Transverse colon (tissue), 4 donors: ENCODE measurements at regions not wholly inside any gene's neighbourhood (a gene's known extent, or its start where the extent isn't known, plus 50 kb on each side); places are given as distances from the start of the nearest gene placed in this dataset.
A peak's percentile ranks its signal among the peaks of the same experiment; 100 is the strongest.

Experiments used
- DNase-seq: peaks from one replicate; pipeline ENCODE4 v3.0.0-alpha.2; 2019
- H3K27ac ChIP-seq, 4 donors: fragments of 200-600 bp; sonication (generic); 2 replicates each; pipeline ENCODE4 v1.5.1; 2016 to 2018; ENCODE audit warnings: inconsistent platforms in 4 of 4
- H3K27me3 ChIP-seq: fragments of 200-600 bp; sonication (generic); 2 replicates; pipeline ENCODE4 v1.5.1; 2017; ENCODE audit warnings: inconsistent platforms
- H3K36me3 ChIP-seq, 4 donors: fragments of 200-600 bp; sonication (generic); 2 replicates each; pipeline ENCODE4 v1.5.1; 2017 to 2019; ENCODE audit warnings: inconsistent platforms in 4 of 4
- H3K4me1 ChIP-seq, 4 donors: fragments of 200-600 bp; sonication (generic); 2 replicates each; pipeline ENCODE4 v1.5.1; 2017 to 2020; ENCODE audit warnings: inconsistent platforms in 4 of 4
- H3K4me3 ChIP-seq, 4 donors: fragments of 200-600 bp; sonication (generic); 1 replicate in 1 of 4; 2 replicates in 3 of 4; pipeline versions ENCODE4 v1.5.1 to v1.6.1; 2017 to 2019; ENCODE audit warnings: inconsistent platforms in 4 of 4
- H3K9me3 ChIP-seq, 2 donors: fragments of 200-600 bp; sonication (generic); 2 replicates each; pipeline ENCODE4 v1.5.1; 2017 to 2019; ENCODE audit warnings: inconsistent platforms in 2 of 2
- EP300 ChIP-seq: sonication (generic); formaldehyde crosslinking; IDR thresholded peaks from one replicate; pipeline ENCODE4 v1.6.1; 2017; ENCODE audit warnings: antibody characterized with exemption, low read depth
- POLR2A ChIP-seq: fragments of 450-650 bp; IDR thresholded peaks from one replicate; pipeline ENCODE4 v1.6.1; 2016; ENCODE audit warnings: antibody characterized with exemption, mild to moderate bottlenecking, moderate library complexity
- POLR2AphosphoS5 ChIP-seq, 3 donors: sonication (generic); formaldehyde crosslinking; IDR thresholded peaks; one replicate each; pipeline ENCODE4 v1.6.1; 2016; ENCODE audit warnings: antibody characterized with exemption in 3 of 3
- WGBS, 2 donors: methylation state at CpG; one replicate each; pipeline ENCODE4 v1.1.5; 2018; ENCODE audit warnings: low coverage in 1 of 2; 5-methylcytosine and 5-hydroxymethylcytosine counted together
- in situ Hi-C, 4 donors: fragments of 200-750 bp; cut with MboI; loops; one replicate each; pipeline versions ENCODE4 v1.15.0 to v1.15.1; 2017; ENCODE audit warnings: low sequenced_read_pairs in 3 of 4, low pct_ligation_motif_present in 1 of 4, low pct_unique_long_range_greater_than_20kb in 1 of 4
- intact Hi-C: fragments of 100-400 bp; cut with DNase I; formaldehyde crosslinking; loops from one replicate; pipeline ENCODE4 v1.15.1; 2023; ENCODE audit warnings: low total_unique reads
- TF ChIP-seq, protein P1 (sequence below), 5 experiments: fragments of 200-600 bp in 3 of 5; fragments of 450-650 bp in 2 of 5; sonication (generic) in 3 of 5; IDR thresholded peaks; 1 replicate in 2 of 5; 2 replicates in 3 of 5; pipeline ENCODE4 v1.5.1; 2016 to 2017; ENCODE audit warnings: antibody characterized with exemption in 5 of 5, inconsistent platforms in 3 of 5, mild to moderate bottlenecking in 2 of 5, moderate library complexity in 1 of 5

DNA sequence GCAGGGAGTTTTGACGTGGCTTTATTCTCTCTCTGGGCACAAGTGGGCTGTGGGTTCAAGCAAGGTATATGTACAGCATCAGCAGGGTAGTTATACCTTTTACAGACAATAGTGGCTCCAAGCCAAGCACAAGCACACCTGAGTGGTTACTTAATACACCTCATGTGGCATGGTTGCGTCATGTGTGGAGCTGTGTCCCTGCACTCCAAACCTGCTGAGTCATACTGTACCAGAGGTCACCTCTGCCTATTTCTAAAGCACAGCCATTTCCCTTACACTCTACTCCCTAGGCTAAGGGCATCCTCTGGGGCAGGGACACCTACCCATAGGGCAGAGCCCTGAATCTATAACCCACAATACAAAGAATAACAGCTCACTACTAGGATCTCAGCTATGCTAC is 147.3 kb downstream of the OSTF1 start:
- WGBS, 2 donors = 91 to 100% methylated on average over 1 to 2 of the region's 2 CpGs
- intact Hi-C loops = no loop called here
- peak; percentile 24 for DNase-seq

DNA sequence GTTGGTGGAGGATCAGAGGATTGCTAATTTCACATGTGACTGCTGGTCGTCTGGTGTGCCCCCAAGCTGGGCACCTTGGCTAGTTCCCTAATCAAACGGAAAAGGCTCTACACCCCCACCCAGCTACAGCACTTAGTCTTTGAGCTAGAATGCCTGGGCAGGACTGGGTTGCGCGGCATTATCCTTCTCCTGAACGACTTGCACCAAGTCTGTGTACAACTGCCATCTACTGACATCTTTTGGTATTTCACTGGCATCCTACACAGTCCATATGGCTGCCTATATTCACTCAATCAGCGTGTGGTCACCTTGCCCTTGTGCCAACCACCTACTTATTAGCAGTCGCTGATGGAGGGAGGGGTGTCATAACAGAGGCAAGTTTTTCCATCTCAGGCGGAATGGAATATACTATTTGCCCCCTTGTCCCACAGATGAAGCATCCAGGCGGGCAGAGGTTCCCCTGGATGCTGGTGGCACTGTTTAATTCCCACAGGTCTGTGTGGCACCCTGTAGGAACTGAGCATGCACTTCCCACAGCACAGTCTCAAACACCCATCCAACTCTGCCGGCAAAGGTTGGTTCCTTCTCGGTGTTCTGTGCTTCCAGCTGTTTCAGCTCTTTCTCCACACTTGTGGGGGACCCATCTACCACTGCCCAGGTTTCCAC is 150.1 kb downstream of the OSTF1 start:
- in situ Hi-C loops = loop anchor here in 1 of 4 donors (5.0 kb wide), 1 partner anchor 36 kb away; no protein-coding TSS in a partner anchor
- WGBS, 2 donors = 39 to 60% methylated on average over 1 to 11 of the region's 11 CpGs

More for the DNA sequence above, 147.3 kb downstream of the OSTF1 start:
- no peaks in the 10 kb centered on the region for H3K36me3 ChIP-seq
- no peak overlapping the region for H3K4me3 ChIP-seq
- in situ Hi-C loops = loop anchor here in 1 of 4 donors (5.0 kb wide), 1 partner anchor 33 kb away; no protein-coding TSS in a partner anchor
- H3K27ac ChIP-seq = no peak overlapping the region
- no peaks in the 10 kb centered on the region for H3K9me3 ChIP-seq
- peaks cover 0 to 21% (median 10%) of the 10 kb centered on the region in 4 donors for H3K4me1 ChIP-seq
- no peaks in the 10 kb centered on the region for H3K27me3 ChIP-seq
- TF ChIP-seq POLR2AphosphoS5 (IDR thresholded peaks at IDR 0.05) = no peak
- no peak for TF ChIP-seq EP300

DNA sequence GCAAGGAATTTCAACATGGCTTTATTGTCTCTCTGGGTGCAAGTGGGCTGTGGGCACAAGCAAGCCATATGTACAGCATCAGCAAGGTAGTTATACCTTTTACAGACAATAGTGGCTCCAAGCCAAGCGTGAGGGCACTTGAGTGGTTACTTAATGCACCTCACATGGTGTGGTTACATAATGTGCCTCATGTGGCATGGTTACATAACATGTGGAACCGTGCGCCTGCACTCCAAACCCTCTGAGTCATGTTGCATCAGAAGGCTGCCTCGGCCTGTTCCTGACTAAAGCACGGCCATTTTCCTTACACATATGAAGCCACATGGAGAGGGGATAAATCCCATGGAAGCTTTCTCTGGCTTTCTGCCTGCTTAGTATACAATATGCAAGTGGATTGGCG is 150.9 kb downstream of the OSTF1 start:
- Histone ChIP-seq H3K27ac (no peak overlapping the region), H3K4me3 (no peak overlapping the region), H3K9me3 (no peaks in the 10 kb centered on the region), H3K4me1 (no peaks in the 10 kb centered on the region), H3K27me3 (no peaks in the 10 kb centered on the region), H3K36me3 (no peaks in the 10 kb centered on the region)
- TF ChIP-seq EP300 = no peak
- no peak for TF ChIP-seq POLR2AphosphoS5 (IDR thresholded peaks at IDR 0.05)
- DNase-seq = no peak
- 70% methylated on average over 6 of the region's 6 CpGs; no CpG with 5 or more reads in 1 of the 2 donors for WGBS, 2 donors
- in situ Hi-C loops = loop anchor here in 1 of 4 donors (5.0 kb wide), 1 partner anchor 37 kb away; no protein-coding TSS in a partner anchor
- intact Hi-C loops = no loop called here

More for the DNA sequence above, 150.1 kb downstream of the OSTF1 start:
- no peaks in the 10 kb centered on the region for H3K27me3 ChIP-seq
- peak; percentile 48 for DNase-seq
- H3K4me1 ChIP-seq = no peaks in the 10 kb centered on the region
- no peak overlapping the region for H3K27ac ChIP-seq
- H3K9me3 ChIP-seq = no peaks in the 10 kb centered on the region
- H3K36me3 ChIP-seq = no peaks in the 10 kb centered on the region
- no peak for TF ChIP-seq POLR2A
- TF ChIP-seq POLR2AphosphoS5 (IDR thresholded peaks at IDR 0.05) = no peak
- no peak for TF ChIP-seq EP300
- TF ChIP-seq, protein P1, sequence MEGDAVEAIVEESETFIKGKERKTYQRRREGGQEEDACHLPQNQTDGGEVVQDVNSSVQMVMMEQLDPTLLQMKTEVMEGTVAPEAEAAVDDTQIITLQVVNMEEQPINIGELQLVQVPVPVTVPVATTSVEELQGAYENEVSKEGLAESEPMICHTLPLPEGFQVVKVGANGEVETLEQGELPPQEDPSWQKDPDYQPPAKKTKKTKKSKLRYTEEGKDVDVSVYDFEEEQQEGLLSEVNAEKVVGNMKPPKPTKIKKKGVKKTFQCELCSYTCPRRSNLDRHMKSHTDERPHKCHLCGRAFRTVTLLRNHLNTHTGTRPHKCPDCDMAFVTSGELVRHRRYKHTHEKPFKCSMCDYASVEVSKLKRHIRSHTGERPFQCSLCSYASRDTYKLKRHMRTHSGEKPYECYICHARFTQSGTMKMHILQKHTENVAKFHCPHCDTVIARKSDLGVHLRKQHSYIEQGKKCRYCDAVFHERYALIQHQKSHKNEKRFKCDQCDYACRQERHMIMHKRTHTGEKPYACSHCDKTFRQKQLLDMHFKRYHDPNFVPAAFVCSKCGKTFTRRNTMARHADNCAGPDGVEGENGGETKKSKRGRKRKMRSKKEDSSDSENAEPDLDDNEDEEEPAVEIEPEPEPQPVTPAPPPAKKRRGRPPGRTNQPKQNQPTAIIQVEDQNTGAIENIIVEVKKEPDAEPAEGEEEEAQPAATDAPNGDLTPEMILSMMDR (IDR thresholded peaks at IDR 0.05) = peak; percentile 54 to 90 (median 75)
- H3K4me3 ChIP-seq = no peak overlapping the region
- intact Hi-C loops = no loop called here

DNA sequence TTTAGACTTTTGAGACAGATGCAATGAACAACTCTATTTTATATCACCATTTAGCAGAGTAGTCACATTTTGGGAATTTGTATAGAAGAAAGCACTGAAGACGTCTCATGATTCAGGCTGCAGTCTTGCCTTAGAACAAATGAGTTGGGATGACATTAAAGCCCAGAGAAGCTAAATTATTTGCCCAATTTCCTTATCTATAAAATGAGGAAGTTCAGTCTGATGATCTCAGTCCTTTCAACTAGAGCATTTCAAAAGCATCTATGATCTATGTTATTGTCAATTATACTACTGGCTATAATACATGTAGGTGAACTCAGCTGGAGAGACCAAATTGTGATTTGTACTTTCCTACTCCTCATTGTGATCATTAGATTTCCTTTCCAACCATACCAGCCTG is 154.1 kb downstream of the OSTF1 start:
- in situ Hi-C loops = no loop called here
- Histone ChIP-seq H3K27me3 (no peaks in the 10 kb centered on the region), H3K9me3 (peaks cover 0 to 7% of the 10 kb centered on the region in 2 donors), H3K27ac (no peak overlapping the region), H3K4me1 (no peaks in the 10 kb centered on the region), H3K4me3 (no peak overlapping the region), H3K36me3 (no peaks in the 10 kb centered on the region)
- 63 to 77% methylated on average over 1 of the region's 1 CpG for WGBS, 2 donors
- TF ChIP-seq POLR2AphosphoS5 (IDR thresholded peaks at IDR 0.05) = no peak
- TF ChIP-seq POLR2A = no peak
- TF ChIP-seq, protein P1 (IDR thresholded peaks at IDR 0.05) = no peak
- TF ChIP-seq EP300 = no peak
- no peak for DNase-seq
- intact Hi-C loops = no loop called here

DNA sequence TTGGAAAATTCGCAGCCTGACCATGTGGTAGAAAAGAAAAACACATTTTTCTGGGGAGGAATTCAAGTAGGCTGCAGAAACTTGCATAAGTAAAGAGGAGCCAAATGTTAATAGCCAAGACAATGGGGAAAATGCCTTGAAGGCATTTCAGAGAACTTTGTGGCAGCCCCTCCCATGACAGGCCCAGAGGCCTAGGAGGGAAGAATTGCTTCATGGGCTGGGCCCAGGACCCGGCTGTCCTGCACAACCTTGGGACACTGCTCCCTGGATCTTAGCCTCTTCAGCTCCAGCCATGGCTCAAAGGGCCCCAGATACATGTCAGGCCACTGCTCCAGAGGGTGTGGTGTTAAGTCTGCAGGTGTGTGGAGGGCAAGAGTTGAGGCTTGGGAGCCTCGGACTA is 158.6 kb downstream of the OSTF1 start:
- DNase-seq = no peak
- intact Hi-C loops = no loop called here
- Histone ChIP-seq H3K27ac (no peak overlapping the region), H3K9me3 (peaks cover 0 to 19% of the 10 kb centered on the region in 2 donors), H3K27me3 (no peaks in the 10 kb centered on the region), H3K36me3 (no peaks in the 10 kb centered on the region), H3K4me1 (no peaks in the 10 kb centered on the region), H3K4me3 (no peak overlapping the region)
- TF ChIP-seq, protein P1 (IDR thresholded peaks at IDR 0.05) = no peak
- TF ChIP-seq POLR2A = no peak
- TF ChIP-seq EP300 = no peak
- TF ChIP-seq POLR2AphosphoS5 (IDR thresholded peaks at IDR 0.05) = no peak
- in situ Hi-C loops = no loop called here
- 87 to 89% methylated on average over 2 to 3 of the region's 3 CpGs for WGBS, 2 donors
